OCI-LY3 (cell line): ENCODE measurements at regions not wholly inside any gene's neighbourhood (a gene's known extent, or its start where the extent isn't known, plus 50 kb on each side); places are given as distances from the start of the nearest gene placed in this dataset.
"Not testable (repeated sequence)": the region's sequence is repeated elsewhere in the genome, so short reads cannot be mapped to it uniquely, and the experiment has no call there.

Experiments used
- H2AFZ ChIP-seq: fragments of 200-600, 300-600 bp; shearing (Covaris generic); 2 replicates; pipeline ENCODE4 v1.6.0; 2014; ENCODE audit warnings: antibody characterized with exemption, low read depth, low read length
- H3K27ac ChIP-seq: fragments of 200-600, 300-600 bp; sonication (generic); 2 replicates; pipeline ENCODE4 v1.5.1; 2014; ENCODE audit warnings: mild to moderate bottlenecking, low read length, moderate library complexity, mixed read lengths
- H3K27me3 ChIP-seq: fragments of 200-600, 300-600 bp; sonication (generic); 2 replicates; pipeline ENCODE4 v1.6.1; 2014; ENCODE audit warnings: low read depth, low read length, mixed read lengths
- H3K36me3 ChIP-seq: fragments of 200-600, 300-600 bp; sonication (generic); replicated peaks from 2 replicates; pipeline ENCODE3; 2014; ENCODE audit warnings: low read depth, low read length, mixed read lengths
- H3K4me1 ChIP-seq: fragments of 300-600, 200-600 bp; sonication (generic); 2 replicates; pipeline ENCODE4 v1.6.1; 2014; ENCODE audit warnings: low read length, mixed read lengths
- H3K4me2 ChIP-seq: fragments of 200-600, 300-600 bp; sonication (generic); 2 replicates; pipeline ENCODE4 v1.6.1; 2014; ENCODE audit warnings: low read length, mixed read lengths
- H3K4me3 ChIP-seq: fragments of 300-600, 200-600 bp; sonication (generic); 2 replicates; pipeline ENCODE4 v1.5.1; 2014; ENCODE audit warnings: antibody characterized with exemption, mild to moderate bottlenecking, low read length, moderate library complexity
- H3K79me2 ChIP-seq: fragments of 300-600, 200-600 bp; shearing (Covaris generic); 2 replicates; pipeline ENCODE4 v1.6.1; 2014; ENCODE audit warnings: mild to moderate bottlenecking, low read length, mixed read lengths
- H3K9ac ChIP-seq: fragments of 300-600, 200-600 bp; shearing (Covaris generic); 2 replicates; pipeline ENCODE4 v1.6.0; 2014; ENCODE audit warnings: mild to moderate bottlenecking, low read length, moderate library complexity
- H3K9me3 ChIP-seq: fragments of 200-600, 300-600 bp; shearing (Covaris generic); 2 replicates; pipeline ENCODE4 v1.6.1; 2014; ENCODE audit warnings: low read length, mixed read lengths; ENCODE audit not compliant: insufficient read depth
- H4K20me1 ChIP-seq: fragments of 200-600, 300-600 bp; sonication (generic); 2 replicates; pipeline ENCODE4 v1.6.1; 2016; ENCODE audit warnings: low read length, mixed read lengths; ENCODE audit not compliant: insufficient read depth
- EZH2phosphoT487 ChIP-seq: fragments of 200-600 bp; shearing (Covaris generic); IDR thresholded peaks from 2 replicates; pipeline ENCODE4 v1.6.1; 2018; ENCODE audit warnings: antibody characterized with exemption, mixed run types, low read depth
- TF ChIP-seq, protein P1 (sequence below): fragments of 200-600, 300-600 bp; sonication (generic); IDR thresholded peaks from 2 replicates; pipeline ENCODE4 v1.5.1; 2014; ENCODE audit warnings: antibody characterized with exemption, low read length, low read depth

DNA sequence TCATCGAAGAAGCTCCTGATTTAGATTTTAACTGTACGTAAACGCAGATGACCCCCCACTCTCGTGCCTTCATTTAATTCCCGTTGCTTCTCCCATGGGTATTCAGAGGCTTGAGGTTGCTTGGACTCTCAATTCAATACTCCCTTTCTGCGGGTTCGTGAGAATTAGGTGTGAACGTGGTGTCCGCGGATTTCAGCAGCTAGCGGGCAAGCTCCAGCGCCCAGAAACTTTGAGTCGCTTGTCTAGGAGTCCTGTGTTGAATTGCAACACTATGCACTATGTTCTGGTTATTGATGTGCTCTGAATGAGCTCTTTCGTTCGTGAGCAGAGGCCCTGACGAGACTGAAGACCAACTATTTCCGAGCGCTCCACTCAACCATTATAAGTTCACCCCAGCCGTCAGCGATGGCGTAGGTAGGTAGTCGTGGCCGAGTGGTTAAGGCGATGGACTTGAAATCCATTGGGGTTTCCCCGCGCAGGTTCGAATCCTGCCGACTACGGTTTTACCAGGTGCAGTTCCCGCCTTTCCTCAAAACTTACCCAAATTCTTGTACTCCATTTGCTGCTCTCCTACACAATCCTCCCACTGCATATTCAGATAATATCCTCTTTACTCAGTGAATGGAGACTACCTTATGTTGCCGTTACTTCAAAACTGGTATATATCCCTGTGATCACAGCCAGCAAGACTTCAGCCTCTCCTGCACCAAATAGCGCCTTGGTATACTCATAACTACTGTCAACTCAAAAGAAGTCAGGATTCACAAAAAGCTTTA is 72.6 kb upstream of the ZNF184 start:
- Histone ChIP-seq H4K20me1 (no peaks in the 10 kb centered on the region), H3K9me3 (no peaks in the 10 kb centered on the region), H3K9ac (no peak overlapping the region), H3K36me3 (no peaks in the 10 kb centered on the region), H3K4me2 (peak overlapping the region; percentile 46), H3K4me1 (peaks cover 5% of the 10 kb centered on the region; the same call in 1 of the 2 replicates), H2AFZ (no peak overlapping the region), H3K27ac (no peak overlapping the region), H3K79me2 (no peaks in the 10 kb centered on the region), H3K27me3 (no peaks in the 10 kb centered on the region), H3K4me3 (peak overlapping the region; percentile 52)
- TF ChIP-seq EZH2phosphoT487, result no peak
- TF ChIP-seq, protein P1, sequence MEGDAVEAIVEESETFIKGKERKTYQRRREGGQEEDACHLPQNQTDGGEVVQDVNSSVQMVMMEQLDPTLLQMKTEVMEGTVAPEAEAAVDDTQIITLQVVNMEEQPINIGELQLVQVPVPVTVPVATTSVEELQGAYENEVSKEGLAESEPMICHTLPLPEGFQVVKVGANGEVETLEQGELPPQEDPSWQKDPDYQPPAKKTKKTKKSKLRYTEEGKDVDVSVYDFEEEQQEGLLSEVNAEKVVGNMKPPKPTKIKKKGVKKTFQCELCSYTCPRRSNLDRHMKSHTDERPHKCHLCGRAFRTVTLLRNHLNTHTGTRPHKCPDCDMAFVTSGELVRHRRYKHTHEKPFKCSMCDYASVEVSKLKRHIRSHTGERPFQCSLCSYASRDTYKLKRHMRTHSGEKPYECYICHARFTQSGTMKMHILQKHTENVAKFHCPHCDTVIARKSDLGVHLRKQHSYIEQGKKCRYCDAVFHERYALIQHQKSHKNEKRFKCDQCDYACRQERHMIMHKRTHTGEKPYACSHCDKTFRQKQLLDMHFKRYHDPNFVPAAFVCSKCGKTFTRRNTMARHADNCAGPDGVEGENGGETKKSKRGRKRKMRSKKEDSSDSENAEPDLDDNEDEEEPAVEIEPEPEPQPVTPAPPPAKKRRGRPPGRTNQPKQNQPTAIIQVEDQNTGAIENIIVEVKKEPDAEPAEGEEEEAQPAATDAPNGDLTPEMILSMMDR, result no peak

DNA sequence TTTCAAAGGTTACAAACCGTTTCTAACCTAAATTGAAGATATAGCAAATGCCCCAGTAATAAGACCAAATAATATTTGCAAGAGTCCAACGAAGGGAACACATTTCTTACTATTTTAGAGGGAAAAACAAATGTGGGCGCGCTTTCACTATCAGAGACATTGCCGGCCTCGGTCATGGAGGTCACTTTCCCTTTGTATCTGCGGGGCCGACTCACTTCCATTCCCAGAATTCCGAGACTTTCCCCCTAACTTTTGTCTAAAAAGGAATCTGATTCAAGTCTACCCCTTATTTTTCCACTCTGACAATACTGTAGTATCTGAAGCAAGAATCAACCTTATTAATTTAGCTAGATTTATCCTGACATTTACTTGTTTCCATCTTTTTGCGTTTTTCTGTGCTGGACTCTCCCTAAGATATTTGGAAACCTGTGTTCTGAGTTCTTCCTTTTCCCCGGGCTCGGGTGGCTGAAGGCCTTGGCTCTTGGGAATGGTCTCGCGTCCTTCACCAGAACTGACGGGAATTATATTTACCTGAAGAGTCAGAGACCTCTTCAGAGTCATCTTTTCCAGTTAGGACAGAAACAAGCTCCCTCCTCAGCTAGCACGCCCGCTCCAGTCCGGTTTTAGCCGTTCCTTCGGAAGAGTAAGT is 71.8 kb upstream of the ZNF184 start:
- TF ChIP-seq, protein P1, result no peak
- no peak for TF ChIP-seq EZH2phosphoT487
- H2AFZ ChIP-seq, result no peak overlapping the region
- H3K27me3 ChIP-seq, result no peaks in the 10 kb centered on the region
- H4K20me1 ChIP-seq, result no peaks in the 10 kb centered on the region
- H3K9ac ChIP-seq, result no peak overlapping the region
- no peak overlapping the region for H3K4me2 ChIP-seq
- no peaks in the 10 kb centered on the region for H3K79me2 ChIP-seq
- no peak overlapping the region for H3K27ac ChIP-seq
- H3K36me3 ChIP-seq, result no peaks in the 10 kb centered on the region
- peaks cover 5% of the 10 kb centered on the region; the same call in 1 of the 2 replicates for H3K4me1 ChIP-seq
- no peaks in the 10 kb centered on the region for H3K9me3 ChIP-seq
- no peak overlapping the region; the same call in 1 of the 2 replicates for H3K4me3 ChIP-seq

DNA sequence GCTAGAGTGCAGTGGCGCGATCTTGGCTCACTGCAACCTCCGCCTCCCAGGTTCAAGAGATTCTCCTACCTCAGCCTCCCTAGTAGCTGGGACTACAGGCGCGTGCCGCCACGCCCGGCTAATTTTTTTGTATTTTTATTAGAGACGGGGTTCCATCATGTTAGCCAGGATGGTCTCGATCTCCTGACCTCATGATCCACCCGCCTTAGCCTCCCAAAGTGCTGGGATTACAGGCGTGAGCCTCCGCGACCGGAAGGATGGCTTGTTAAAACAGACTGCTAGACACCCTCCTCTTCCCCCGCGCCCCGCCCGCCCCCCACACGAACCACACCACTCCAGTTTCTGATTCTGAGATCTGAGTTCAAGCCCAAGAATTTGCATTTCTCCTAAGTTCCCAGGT is 71.2 kb upstream of the ZNF184 start:
- H3K4me2 ChIP-seq, H3K27me3 ChIP-seq, H3K4me1 ChIP-seq, H3K9me3 ChIP-seq, H3K9ac ChIP-seq, H2AFZ ChIP-seq, H3K27ac ChIP-seq, H3K79me2 ChIP-seq, H3K4me3 ChIP-seq, H4K20me1 ChIP-seq, H3K36me3 ChIP-seq: not testable (repeated sequence)

DNA sequence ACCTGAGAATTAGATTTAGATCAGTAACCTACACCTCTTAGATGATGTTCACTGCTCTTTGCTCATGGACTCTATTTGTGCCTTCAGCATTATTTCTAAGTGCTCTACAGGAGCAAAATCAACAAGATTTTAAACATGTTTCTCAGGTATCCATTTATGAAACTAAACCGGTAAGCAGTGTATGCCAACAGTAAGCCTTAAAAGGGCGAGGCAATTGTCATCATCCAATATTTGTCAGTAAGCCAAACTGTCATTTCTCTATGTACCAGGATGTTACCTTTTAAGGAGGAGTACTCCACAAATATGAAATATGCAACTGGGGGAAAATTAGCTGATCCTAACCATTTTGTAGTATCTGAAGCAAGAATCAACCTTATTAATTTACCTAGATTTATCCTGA is 69.6 kb upstream of the ZNF184 start:
- no peak overlapping the region for H3K4me2 ChIP-seq
- no peaks in the 10 kb centered on the region for H3K9me3 ChIP-seq
- no peaks in the 10 kb centered on the region for H3K27me3 ChIP-seq
- peaks cover 5% of the 10 kb centered on the region; the same call in 1 of the 2 replicates for H3K4me1 ChIP-seq
- H2AFZ ChIP-seq, result no peak overlapping the region
- H4K20me1 ChIP-seq, result no peaks in the 10 kb centered on the region
- H3K79me2 ChIP-seq, result no peaks in the 10 kb centered on the region
- H3K36me3 ChIP-seq, result no peaks in the 10 kb centered on the region
- no peak for TF ChIP-seq EZH2phosphoT487
- TF ChIP-seq, protein P1, result no peak
- H3K4me3 ChIP-seq, result no peak overlapping the region
- H3K27ac ChIP-seq, result no peak overlapping the region
- H3K9ac ChIP-seq, result no peak overlapping the region
